OCI-LY7 (cell line): ENCODE measurements at regions not wholly inside any gene's neighbourhood (a gene's known extent, or its start where the extent isn't known, plus 50 kb on each side); places are given as distances from the start of the nearest gene placed in this dataset.

Source experiments
- BruUV-seq: library from RNA; stranded (reverse); fragments of 400-500 nt; replicated peaks from 2 replicates; lab custom pipeline; 2021; lab: Mats Ljungman, UMichigan
- CTCF ChIA-PET: fragments of 300-600 bp; sonication (Branson Sonifier 250); formaldehyde crosslinking; loops from one replicate; lab custom pipeline; 2022; ENCODE audit warnings: antibody characterized with exemption; ENCODE audit not compliant: unreplicated experiment; lab: Charles Lee
- POLR2A ChIA-PET: fragments of 300-600 bp; sonication (Branson Sonifier 250); formaldehyde crosslinking; loops from one replicate; lab custom pipeline; 2022; ENCODE audit warnings: antibody characterized with exemption; lab: Charles Lee
- DNase-seq: peaks from one replicate; pipeline ENCODE4 v3.0.0-alpha.2; 2015; ENCODE audit warnings: low spot score
- H2AFZ ChIP-seq: fragments of 200-600 bp; sonication (generic), shearing (Covaris generic); 2 replicates; pipeline ENCODE4 v1.6.1; 2014; ENCODE audit warnings: mild to moderate bottlenecking, antibody characterized with exemption, low read length, moderate library complexity
- H3K27ac ChIP-seq: fragments of 200-600 bp; sonication (generic); 2 replicates; pipeline ENCODE4 v1.5.1; 2014; ENCODE audit warnings: mixed run types, low read depth, mild to moderate bottlenecking, moderate library complexity, low read length, inconsistent platforms; ENCODE audit not compliant: poor library complexity, severe bottlenecking
- H3K36me3 ChIP-seq: fragments of 200-600 bp; sonication (generic); 2 replicates; pipeline ENCODE4 v1.6.1; 2014; ENCODE audit warnings: mild to moderate bottlenecking, antibody characterized with exemption, low read length, moderate library complexity, mixed read lengths; ENCODE audit not compliant: insufficient read depth
- H3K4me1 ChIP-seq: fragments of 200-600 bp; sonication (generic); 2 replicates; pipeline ENCODE4 v1.5.1; 2014; ENCODE audit warnings: mild to moderate bottlenecking, low read length; ENCODE audit not compliant: insufficient read depth, poor library complexity, severe bottlenecking
- H3K4me2 ChIP-seq: fragments of 200-600 bp; sonication (generic); 2 replicates; pipeline ENCODE4 v1.6.1; 2014; ENCODE audit warnings: mild to moderate bottlenecking, low read length
- H3K4me3 ChIP-seq: fragments of 200-600 bp; sonication (generic); 2 replicates; pipeline ENCODE4 v1.5.1; 2014; ENCODE audit warnings: mild to moderate bottlenecking, low read depth, low read length; ENCODE audit not compliant: poor library complexity, severe bottlenecking
- H3K79me2 ChIP-seq: fragments of 200-600 bp; sonication (generic); 2 replicates; pipeline ENCODE4 v1.6.1; 2016; ENCODE audit warnings: low read depth, mild to moderate bottlenecking, low read length, moderate library complexity, mixed read lengths; ENCODE audit not compliant: insufficient read depth
- H3K9me2 ChIP-seq: fragments of 200-600 bp; sonication (generic); 2 replicates; pipeline ENCODE4 v1.6.1; 2016; ENCODE audit warnings: mild to moderate bottlenecking, low read length, mixed read lengths; ENCODE audit not compliant: insufficient read depth
- H3K9me3 ChIP-seq: fragments of 200-600 bp; sonication (generic); 2 replicates; pipeline ENCODE4 v1.6.1; 2014; ENCODE audit warnings: mild to moderate bottlenecking, mixed run types, low read length, mixed read lengths
- H4K20me1 ChIP-seq: fragments of 200-600 bp; sonication (generic); 2 replicates; pipeline ENCODE4 v1.6.1; 2014; ENCODE audit warnings: mild to moderate bottlenecking, antibody characterized with exemption, low read length, moderate library complexity, mixed read lengths; ENCODE audit not compliant: insufficient read depth
- CTCF ChIP-seq: fragments of 200-600 bp; sonication (generic); conservative IDR thresholded peaks from 2 replicates; pipeline ENCODE4 v1.5.1; 2014; ENCODE audit warnings: mild to moderate bottlenecking, antibody characterized with exemption, low read length, moderate library complexity, mixed read lengths
- EZH2phosphoT487 ChIP-seq: fragments of 200-600 bp; sonication (generic); IDR thresholded peaks from 2 replicates; pipeline ENCODE4 v1.6.1; 2018; ENCODE audit warnings: low read depth, borderline replicate concordance, mild to moderate bottlenecking, mixed run types, antibody characterized with exemption, low read length, moderate library complexity, mixed read lengths
- intact Hi-C: fragments of 100-400 bp; cut with micrococcal nuclease; formaldehyde crosslinking; loops from one replicate; pipeline ENCODE4 v1.10.0; 2022; ENCODE audit not compliant: unreplicated experiment

DNA sequence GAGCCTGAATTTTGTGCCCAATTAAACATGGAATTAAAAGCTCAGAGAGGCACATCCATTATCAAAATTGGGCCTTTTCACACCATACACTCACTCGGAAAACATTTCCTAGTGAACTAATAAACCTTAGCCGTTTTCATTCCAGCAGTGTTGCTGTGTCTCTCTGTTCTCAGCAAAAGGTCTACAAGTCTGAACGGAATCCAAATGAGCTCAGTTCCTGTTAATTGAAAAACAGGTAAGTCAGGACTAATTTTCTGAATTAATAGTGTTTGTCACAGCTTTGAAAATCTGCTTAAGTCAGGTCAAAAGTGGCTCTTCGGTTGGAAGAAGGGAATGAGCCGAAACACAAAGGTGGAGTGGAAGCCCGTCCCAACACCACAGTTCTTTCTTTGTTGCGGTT lies 163.3 kb upstream of the RALGAPA2 start:
- Histone ChIP-seq H3K4me2 (no peak overlapping the region), H3K9me3 (no peaks in the 10 kb centered on the region), H4K20me1 (no peaks in the 10 kb centered on the region), H3K79me2 (no peaks in the 10 kb centered on the region), H3K9me2 (no peaks in the 10 kb centered on the region), H2AFZ (no peak overlapping the region), H3K27ac (no peak overlapping the region), H3K4me3 (no peak overlapping the region), H3K36me3 (no peaks in the 10 kb centered on the region), H3K4me1 (no peaks in the 10 kb centered on the region)
- ChIA-PET POLR2A (interaction anchor here (0.9 to 1.4 kb wide), 2 partner anchors 9 to 597 kb away, joined by 3 read pairs; no protein-coding TSS in a partner anchor), CTCF (no interaction called here)
- TF ChIP-seq CTCF: no peak
- no TSS peak for BruUV-seq
- intact Hi-C loops: no loop called here
- DNase-seq: no peak

GRCh38 chr20:20872428-20872827 lies 160.0 kb upstream of the RALGAPA2 start:
- POLR2A ChIA-PET: no interaction called here
- CTCF ChIA-PET: no interaction called here

More at GRCh38 chr20:20872428-20872827, 160.0 kb upstream of the RALGAPA2 start:
- H3K36me3 ChIP-seq: no peaks in the 10 kb centered on the region
- H2AFZ ChIP-seq: no peak overlapping the region
- no peak for DNase-seq
- H3K79me2 ChIP-seq: no peaks in the 10 kb centered on the region
- no peaks in the 10 kb centered on the region for H4K20me1 ChIP-seq
- H3K9me3 ChIP-seq: no peaks in the 10 kb centered on the region
- H3K27ac ChIP-seq: no peak overlapping the region
- no peak overlapping the region for H3K4me3 ChIP-seq
- TF ChIP-seq CTCF: no peak
- no peak for TF ChIP-seq EZH2phosphoT487
- BruUV-seq: no TSS peak
- no peaks in the 10 kb centered on the region for H3K4me1 ChIP-seq
- intact Hi-C loops: no loop called here
- H3K9me2 ChIP-seq: no peaks in the 10 kb centered on the region
- H3K4me2 ChIP-seq: no peak overlapping the region
